Left lung (tissue), 4 donors: ENCODE measurements at regions not wholly inside any gene's neighbourhood (a gene's known extent, or its start where the extent isn't known, plus 50 kb on each side); places are given as distances from the start of the nearest gene placed in this dataset.

Source experiments
- ATAC-seq: fragments of 200-7000 bp; cut with Tn5 transposase; one replicate; pipeline ENCODE4 v1.9.1; 2020; ENCODE audit warnings: moderate library complexity
- DNase-seq, 4 donors: peaks; one replicate each; pipeline ENCODE4 v3.0.0-alpha.2; 2013 to 2020
- H3K27ac ChIP-seq, 2 donors: fragments of 200-600 bp; sonication (generic) in 1 of 2; one replicate each; pipeline versions ENCODE4 v1.5.0 to v1.8.0; 2020 to 2021
- H3K27me3 ChIP-seq, 2 donors: fragments of 200-600 bp; sonication (generic) in 1 of 2; one replicate each; pipeline versions ENCODE4 v1.5.0 to v1.8.0; 2020 to 2021
- H3K36me3 ChIP-seq, 2 donors: fragments of 200-600 bp; sonication (generic) in 1 of 2; one replicate each; pipeline versions ENCODE4 v1.5.0 to v1.8.0; 2020 to 2021
- H3K4me1 ChIP-seq, 2 donors: fragments of 200-600 bp; one replicate each; pipeline ENCODE4 v1.8.0; 2021
- H3K4me3 ChIP-seq, 2 donors: fragments of 200-600 bp; sonication (generic) in 1 of 2; one replicate each; pipeline versions ENCODE4 v1.5.0 to v1.8.0; 2020 to 2021; ENCODE audit warnings: mild to moderate bottlenecking in 1 of 2
- H3K9me3 ChIP-seq, 2 donors: fragments of 200-600 bp; sonication (generic) in 1 of 2; one replicate each; pipeline versions ENCODE4 v1.5.0 to v1.8.0; 2020 to 2021
- intact Hi-C, 2 donors: fragments of 100-400 bp; cut with DNase I; formaldehyde crosslinking; loops; one replicate each; pipeline versions ENCODE4 v1.11.2 to v1.14.2; 2022
- TF ChIP-seq, protein P1 (sequence below), 2 donors: fragments of 200-600 bp; sonication (generic) in 1 of 2; IDR thresholded peaks; one replicate each; pipeline versions ENCODE4 v1.5.0 to v1.8.0; 2021; ENCODE audit warnings: antibody characterized with exemption in 2 of 2
- donor health status: DM: no; HTN: yes; CAD: no.
- donor health status: DM: no; HTN: no; CAD: no.

DNA sequence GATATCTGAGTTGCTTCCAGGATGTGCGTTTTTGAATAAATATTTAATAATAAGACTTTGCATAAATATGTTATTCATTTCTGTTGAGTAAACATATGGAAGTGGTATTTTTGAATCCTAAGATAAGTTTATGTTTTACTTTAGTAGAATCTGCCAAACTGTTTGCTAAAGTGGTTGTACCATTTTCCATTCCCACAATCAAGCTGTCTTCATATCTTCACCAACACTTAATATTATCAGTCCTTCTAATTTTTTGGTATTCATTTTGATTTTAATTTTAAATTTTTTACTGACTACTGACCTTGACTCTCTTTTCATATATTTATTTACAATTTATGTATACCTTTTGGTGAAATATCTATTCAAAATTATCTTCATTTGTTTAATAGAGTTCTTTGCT lies 293.9 kb upstream of the PTCHD4 start:
- no peaks in the 10 kb centered on the region for H3K4me1 ChIP-seq
- intact Hi-C loops: no loop called here
- no peaks in the 10 kb centered on the region for H3K36me3 ChIP-seq

DNA sequence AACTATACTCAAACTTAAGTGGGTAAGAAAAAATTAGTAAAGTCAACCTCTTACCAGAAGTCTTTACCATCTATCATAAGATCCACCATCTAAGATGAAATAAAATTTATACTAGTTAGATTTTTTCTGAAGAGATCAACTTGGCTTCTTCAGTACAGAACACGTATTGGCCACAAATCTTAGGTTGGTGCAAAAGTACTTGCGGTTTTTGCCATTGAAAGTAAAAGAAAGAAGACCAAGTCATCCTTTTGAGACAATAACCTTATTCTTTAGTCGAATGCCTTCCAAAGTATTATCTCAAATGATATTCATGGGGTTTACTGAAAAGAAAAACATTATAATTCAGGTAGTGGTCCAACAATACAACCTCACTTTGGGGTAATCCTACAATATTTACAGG lies 292.6 kb upstream of the PTCHD4 start:
- intact Hi-C loops: no loop called here
- no peaks in the 10 kb centered on the region for H3K27me3 ChIP-seq

More for the DNA sequence above, 293.9 kb upstream of the PTCHD4 start:
- H3K4me3 ChIP-seq: no peak overlapping the region
- no peaks in the 10 kb centered on the region for H3K27me3 ChIP-seq
- peaks cover 0 to 20% of the 10 kb centered on the region in 2 donors for H3K9me3 ChIP-seq
- DNase-seq (no peak), ATAC-seq (no peak)
- TF ChIP-seq, protein P1, sequence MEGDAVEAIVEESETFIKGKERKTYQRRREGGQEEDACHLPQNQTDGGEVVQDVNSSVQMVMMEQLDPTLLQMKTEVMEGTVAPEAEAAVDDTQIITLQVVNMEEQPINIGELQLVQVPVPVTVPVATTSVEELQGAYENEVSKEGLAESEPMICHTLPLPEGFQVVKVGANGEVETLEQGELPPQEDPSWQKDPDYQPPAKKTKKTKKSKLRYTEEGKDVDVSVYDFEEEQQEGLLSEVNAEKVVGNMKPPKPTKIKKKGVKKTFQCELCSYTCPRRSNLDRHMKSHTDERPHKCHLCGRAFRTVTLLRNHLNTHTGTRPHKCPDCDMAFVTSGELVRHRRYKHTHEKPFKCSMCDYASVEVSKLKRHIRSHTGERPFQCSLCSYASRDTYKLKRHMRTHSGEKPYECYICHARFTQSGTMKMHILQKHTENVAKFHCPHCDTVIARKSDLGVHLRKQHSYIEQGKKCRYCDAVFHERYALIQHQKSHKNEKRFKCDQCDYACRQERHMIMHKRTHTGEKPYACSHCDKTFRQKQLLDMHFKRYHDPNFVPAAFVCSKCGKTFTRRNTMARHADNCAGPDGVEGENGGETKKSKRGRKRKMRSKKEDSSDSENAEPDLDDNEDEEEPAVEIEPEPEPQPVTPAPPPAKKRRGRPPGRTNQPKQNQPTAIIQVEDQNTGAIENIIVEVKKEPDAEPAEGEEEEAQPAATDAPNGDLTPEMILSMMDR (IDR thresholded peaks at IDR 0.05): no peak
- no peak overlapping the region for H3K27ac ChIP-seq

DNA sequence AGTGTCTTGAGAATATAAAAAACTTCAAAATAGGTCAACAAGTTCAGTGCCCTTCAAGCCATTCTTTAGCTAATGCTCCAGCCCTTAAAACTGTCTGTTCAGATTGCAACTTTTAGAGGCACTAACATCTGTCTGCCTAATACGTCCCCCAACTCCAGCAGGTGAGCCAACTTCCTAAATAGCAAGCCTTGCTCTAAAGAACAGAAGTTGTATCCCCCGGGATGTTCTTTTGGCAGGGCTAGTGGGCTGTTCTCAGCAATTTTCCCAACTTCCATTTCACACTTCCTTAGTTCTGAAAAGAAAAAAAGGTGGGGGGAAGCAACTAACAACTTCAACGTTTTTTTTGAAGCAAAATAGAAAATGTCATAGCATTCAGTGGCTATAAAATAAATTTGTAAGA lies 290.0 kb upstream of the PTCHD4 start:
- no peak overlapping the region for H3K27ac ChIP-seq
- H3K4me1 ChIP-seq: no peaks in the 10 kb centered on the region
- ATAC-seq: no peak
- TF ChIP-seq, protein P1 (IDR thresholded peaks at IDR 0.05): no peak
- H3K9me3 ChIP-seq: peaks cover 0 to 20% of the 10 kb centered on the region in 2 donors
- DNase-seq: no peak
- intact Hi-C loops: no loop called here
- H3K27me3 ChIP-seq: no peaks in the 10 kb centered on the region
- no peak overlapping the region for H3K4me3 ChIP-seq
- no peaks in the 10 kb centered on the region for H3K36me3 ChIP-seq

More for the DNA sequence above, 292.6 kb upstream of the PTCHD4 start:
- ATAC-seq (no peak), DNase-seq (no peak)
- Histone ChIP-seq H3K27ac (no peak overlapping the region), H3K4me1 (no peaks in the 10 kb centered on the region), H3K36me3 (no peaks in the 10 kb centered on the region), H3K4me3 (no peak overlapping the region), H3K9me3 (peaks cover 0 to 20% of the 10 kb centered on the region in 2 donors)
- TF ChIP-seq, protein P1 (IDR thresholded peaks at IDR 0.05): no peak

DNA sequence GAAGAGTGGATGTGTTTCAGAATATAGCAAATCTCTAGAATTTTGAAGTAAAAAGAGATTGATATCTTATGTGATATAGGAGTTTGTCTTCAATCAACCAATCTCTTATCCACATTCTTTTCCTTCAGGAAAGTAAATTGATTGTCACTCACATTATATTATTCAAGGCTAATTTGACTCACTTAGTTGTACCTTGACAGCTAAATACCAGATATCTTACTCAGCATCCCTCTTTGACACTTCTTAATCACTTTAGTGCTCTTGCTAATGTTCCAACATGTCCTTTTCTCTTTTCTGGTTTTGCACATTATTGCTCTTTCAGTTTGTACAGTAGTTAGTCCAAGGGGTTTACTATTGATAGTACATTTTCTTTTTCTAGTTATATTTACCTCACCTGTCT lies 286.9 kb upstream of the PTCHD4 start:
- ATAC-seq (no peak), DNase-seq (no peak)
- no peak overlapping the region for H3K4me3 ChIP-seq
- H3K27me3 ChIP-seq: no peaks in the 10 kb centered on the region
- intact Hi-C loops: no loop called here
- peaks cover 0 to 9% of the 10 kb centered on the region in 2 donors for H3K9me3 ChIP-seq
- H3K27ac ChIP-seq: no peak overlapping the region
- TF ChIP-seq, protein P1 (IDR thresholded peaks at IDR 0.05): no peak
- H3K36me3 ChIP-seq: no peaks in the 10 kb centered on the region
- no peaks in the 10 kb centered on the region for H3K4me1 ChIP-seq

DNA sequence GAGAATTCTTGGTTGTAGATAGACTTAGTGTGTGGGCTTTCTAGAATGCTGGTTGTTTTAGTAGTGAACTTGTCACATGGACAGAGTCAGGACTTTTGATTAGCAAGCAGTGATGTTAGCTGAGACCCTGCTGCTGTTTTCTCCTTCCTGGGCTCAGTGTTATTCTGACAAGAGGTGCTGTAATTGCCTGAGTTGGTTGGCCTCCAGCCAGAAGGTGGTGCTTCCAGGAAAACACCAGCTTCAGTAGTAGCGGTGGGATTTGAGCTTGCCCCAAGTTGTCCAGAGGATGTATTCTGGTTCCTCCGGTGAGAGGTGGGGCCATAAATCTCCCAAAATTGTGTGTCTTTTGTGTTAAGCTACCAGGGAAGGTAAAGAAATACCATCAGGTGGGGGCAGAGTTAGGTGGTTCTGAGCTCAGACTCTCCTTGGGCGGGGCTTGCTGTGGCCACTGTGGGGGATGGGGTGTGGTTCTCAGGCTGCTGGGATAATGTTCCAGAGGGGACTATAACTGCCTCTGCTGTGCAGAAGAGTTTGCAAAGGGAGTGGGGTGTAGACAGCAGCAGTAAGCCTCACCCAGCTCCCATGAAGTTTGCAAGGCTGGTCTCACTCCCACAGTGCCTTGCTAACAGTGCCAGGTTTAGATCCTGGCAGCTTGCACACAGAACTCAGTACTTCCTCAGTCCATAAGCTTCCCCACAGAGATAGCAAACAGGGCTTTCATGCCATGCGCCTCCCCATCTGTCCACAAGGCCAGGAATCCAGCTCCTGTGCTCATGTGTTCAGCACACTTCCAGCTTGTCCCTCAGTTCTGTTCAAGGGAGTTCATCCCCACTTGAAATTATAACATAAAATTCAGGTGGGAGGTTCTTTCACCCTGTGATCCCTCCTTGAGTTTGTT lies 278.4 kb upstream of the PTCHD4 start:
- no peaks in the 10 kb centered on the region for H3K4me1 ChIP-seq
- H3K27me3 ChIP-seq: no peaks in the 10 kb centered on the region
- intact Hi-C loops: no loop called here
- DNase-seq: no peak
- no peak overlapping the region for H3K4me3 ChIP-seq
- no peaks in the 10 kb centered on the region for H3K36me3 ChIP-seq
- peaks cover 0 to 17% of the 10 kb centered on the region in 2 donors for H3K9me3 ChIP-seq
- no peak overlapping the region for H3K27ac ChIP-seq
- TF ChIP-seq, protein P1 (IDR thresholded peaks at IDR 0.05): no peak
- no peak for ATAC-seq
